ENCODE measurements at regions not wholly inside any gene's neighbourhood (a gene's known extent, or its start where the extent isn't known, plus 50 kb on each side); places are given as distances from the start of the nearest gene placed in this dataset.

DNA sequence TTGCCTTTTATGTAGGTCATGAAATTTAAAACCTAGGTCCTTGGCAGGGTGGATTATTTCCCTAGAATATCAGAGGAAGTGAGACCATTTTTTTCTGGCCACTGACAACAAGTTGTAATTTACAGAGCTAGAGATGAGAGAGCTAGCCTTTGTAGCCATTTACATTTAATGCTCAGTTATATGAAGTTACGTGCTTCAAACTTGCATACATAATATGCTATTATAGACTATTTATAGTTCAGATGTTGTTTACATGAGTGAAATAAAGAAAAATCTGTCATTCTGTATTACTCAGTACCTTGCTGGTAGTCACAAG is 234.9 kb upstream of the MBL2 start:
- TF ChIP-seq, protein P1, sequence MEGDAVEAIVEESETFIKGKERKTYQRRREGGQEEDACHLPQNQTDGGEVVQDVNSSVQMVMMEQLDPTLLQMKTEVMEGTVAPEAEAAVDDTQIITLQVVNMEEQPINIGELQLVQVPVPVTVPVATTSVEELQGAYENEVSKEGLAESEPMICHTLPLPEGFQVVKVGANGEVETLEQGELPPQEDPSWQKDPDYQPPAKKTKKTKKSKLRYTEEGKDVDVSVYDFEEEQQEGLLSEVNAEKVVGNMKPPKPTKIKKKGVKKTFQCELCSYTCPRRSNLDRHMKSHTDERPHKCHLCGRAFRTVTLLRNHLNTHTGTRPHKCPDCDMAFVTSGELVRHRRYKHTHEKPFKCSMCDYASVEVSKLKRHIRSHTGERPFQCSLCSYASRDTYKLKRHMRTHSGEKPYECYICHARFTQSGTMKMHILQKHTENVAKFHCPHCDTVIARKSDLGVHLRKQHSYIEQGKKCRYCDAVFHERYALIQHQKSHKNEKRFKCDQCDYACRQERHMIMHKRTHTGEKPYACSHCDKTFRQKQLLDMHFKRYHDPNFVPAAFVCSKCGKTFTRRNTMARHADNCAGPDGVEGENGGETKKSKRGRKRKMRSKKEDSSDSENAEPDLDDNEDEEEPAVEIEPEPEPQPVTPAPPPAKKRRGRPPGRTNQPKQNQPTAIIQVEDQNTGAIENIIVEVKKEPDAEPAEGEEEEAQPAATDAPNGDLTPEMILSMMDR (IDR thresholded peaks at IDR 0.05) = no peak
- no peak for TF ChIP-seq POLR2A (IDR thresholded peaks at IDR 0.05)
